Activated CD4-positive, CD25-positive, alpha-beta regulatory T cell treated with anti-CD3 and anti-CD28 coated beads, Interleukin-2, amount 50 U/mL, for 24 hours (primary cell): ENCODE measurements at regions not wholly inside any gene's neighbourhood (a gene's known extent, or its start where the extent isn't known, plus 50 kb on each side); places are given as distances from the start of the nearest gene placed in this dataset.

ENCODE experiments used
- ATAC-seq, 2 donors: fragments of 150-1000 bp; cut with Tn5 transposase; one replicate each; pipeline ENCODE4 v1.10.0; 2021; ENCODE audit warnings: mild to moderate bottlenecking in 1 of 2, moderate library complexity in 1 of 2

- no peak for ATAC-seq
These were observed 133.7 kb upstream of the SLC24A3 start for GRCh38 chr20:19078448-19079373.

GRCh38 chr20:19079536-19080299 is 132.7 kb upstream of the SLC24A3 start:
- no peak for ATAC-seq

GRCh38 chr20:19081937-19082336 is 130.5 kb upstream of the SLC24A3 start:
- no peak for ATAC-seq

- ATAC-seq: no peak
These were observed 129.3 kb upstream of the SLC24A3 start for GRCh38 chr20:19083136-19083621.

- no peak for ATAC-seq
These were observed 122.1 kb upstream of the SLC24A3 start for GRCh38 chr20:19090332-19090731.

GRCh38 chr20:19094959-19095541 is 117.4 kb upstream of the SLC24A3 start:
- no peak for ATAC-seq

GRCh38 chr20:19095762-19096161 is 116.7 kb upstream of the SLC24A3 start:
- ATAC-seq: no peak

GRCh38 chr20:19096843-19097242 is 115.6 kb upstream of the SLC24A3 start:
- no peak for ATAC-seq

- ATAC-seq: no peak
These were observed 114.3 kb upstream of the SLC24A3 start for GRCh38 chr20:19098117-19098516.

GRCh38 chr20:19098806-19099578 is 113.5 kb upstream of the SLC24A3 start:
- no peak for ATAC-seq

- ATAC-seq: no peak
These were observed 112.6 kb upstream of the SLC24A3 start for GRCh38 chr20:19099596-19100545.

GRCh38 chr20:19100975-19101374 is 111.5 kb upstream of the SLC24A3 start:
- no peak for ATAC-seq

GRCh38 chr20:19104186-19104585 is 108.3 kb upstream of the SLC24A3 start:
- ATAC-seq: no peak

GRCh38 chr20:19108155-19108554 is 104.3 kb upstream of the SLC24A3 start:
- no peak for ATAC-seq

- no peak for ATAC-seq
These were observed 102.2 kb upstream of the SLC24A3 start for GRCh38 chr20:19110285-19110684.

- ATAC-seq: no peak
These were observed 101.5 kb upstream of the SLC24A3 start for GRCh38 chr20:19110881-19111460.

GRCh38 chr20:19112828-19113227 is 99.6 kb upstream of the SLC24A3 start:
- ATAC-seq: no peak

GRCh38 chr20:19113343-19113930 is 99.0 kb upstream of the SLC24A3 start:
- ATAC-seq: no peak

- ATAC-seq: no peak
These were observed 98.0 kb upstream of the SLC24A3 start for GRCh38 chr20:19114410-19114809.

- ATAC-seq: no peak
These were observed 96.9 kb upstream of the SLC24A3 start for GRCh38 chr20:19115581-19115980.
